GM23338 (cell line): ENCODE measurements at regions not wholly inside any gene's neighbourhood (a gene's known extent, or its start where the extent isn't known, plus 50 kb on each side); places are given as distances from the start of the nearest gene placed in this dataset.

Experiments
- ATAC-seq: fragments of 200-7000 bp; cut with Tn5 transposase; 3 replicates; pipeline ENCODE4 v1.9.1; 2020
- DNase-seq: peaks from one replicate; pipeline ENCODE4 v3.0.0-alpha.2; 2015; ENCODE audit warnings: low spot score
- H2AFZ ChIP-seq: fragments of 200-600 bp; sonication (generic); 2 replicates; pipeline ENCODE4 v1.8.0; 2016; ENCODE audit warnings: antibody characterized with exemption, mild to moderate bottlenecking, moderate library complexity
- H3F3A ChIP-seq: fragments of 200-600 bp; sonication (generic); replicated peaks from 2 replicates; pipeline ENCODE4 v1.8.0; 2017; ENCODE audit warnings: antibody characterized with exemption, mixed run types, low read depth
- H3K27ac ChIP-seq: fragments of 200-600 bp; sonication (generic); 2 replicates; pipeline ENCODE4 v1.6.1; 2016; ENCODE audit warnings: low read depth
- H3K27me3 ChIP-seq: fragments of 200-600 bp; sonication (generic); 2 replicates; pipeline ENCODE4 v1.8.0; 2016; ENCODE audit warnings: mild to moderate bottlenecking, mixed run types, moderate library complexity; ENCODE audit not compliant: insufficient read depth
- H3K36me3 ChIP-seq: fragments of 200-600 bp; sonication (generic); 2 replicates; pipeline ENCODE4 v1.8.0; 2016; ENCODE audit warnings: mild to moderate bottlenecking; ENCODE audit not compliant: insufficient read depth
- H3K4me1 ChIP-seq: fragments of 200-600 bp; sonication (generic); 2 replicates; pipeline ENCODE4 v1.8.0; 2016; ENCODE audit warnings: mild to moderate bottlenecking, moderate library complexity; ENCODE audit not compliant: insufficient read depth
- H3K4me2 ChIP-seq: fragments of 200-600 bp; sonication (generic); 2 replicates; pipeline ENCODE4 v1.7.1; 2017; ENCODE audit warnings: mixed run types
- H3K4me3 ChIP-seq: fragments of 200-600 bp; sonication (generic); 2 replicates; pipeline ENCODE4 v1.6.1; 2016; ENCODE audit warnings: mixed run types
- H3K79me2 ChIP-seq: fragments of 200-600 bp; sonication (generic); replicated peaks from 2 replicates; pipeline ENCODE4 v1.8.0; 2017; ENCODE audit warnings: mild to moderate bottlenecking; ENCODE audit not compliant: insufficient read depth
- H3K9me2 ChIP-seq: fragments of 200-600 bp; sonication (generic); 2 replicates; pipeline ENCODE4 v1.8.0; 2017; ENCODE audit not compliant: insufficient read depth
- H4K20me1 ChIP-seq: fragments of 200-600 bp; sonication (generic); replicated peaks from 2 replicates; pipeline ENCODE4 v1.8.0; 2017; ENCODE audit warnings: mild to moderate bottlenecking; ENCODE audit not compliant: insufficient read depth
- H3K27ac Mint-ChIP-seq: 2 replicates; pipeline ENCODE4 v1.8.0; 2020; ENCODE audit warnings: inconsistent platforms, mild to moderate bottlenecking, moderate library complexity, mixed read lengths
- H3K27me3 Mint-ChIP-seq: 3 replicates; pipeline ENCODE4 v1.8.0; 2022; ENCODE audit warnings: low read depth, mild to moderate bottlenecking, moderate library complexity, mixed read lengths, inconsistent platforms; ENCODE audit not compliant: insufficient read depth, poor library complexity
- H3K36me3 Mint-ChIP-seq: 3 replicates; pipeline ENCODE4 v1.8.0; 2021; ENCODE audit warnings: low read depth, mild to moderate bottlenecking, inconsistent platforms, moderate library complexity, mixed read lengths
- H3K4me1 Mint-ChIP-seq: 3 replicates; pipeline ENCODE4 v1.8.0; 2020; ENCODE audit warnings: mild to moderate bottlenecking, inconsistent platforms, mixed read lengths
- H3K4me3 Mint-ChIP-seq: 3 replicates; pipeline ENCODE4 v1.8.0; 2021; ENCODE audit warnings: moderate library complexity, mild to moderate bottlenecking, inconsistent platforms, mixed read lengths
- H3K9me3 Mint-ChIP-seq: 3 replicates; pipeline ENCODE4 v1.8.0; 2020; ENCODE audit warnings: moderate library complexity, mild to moderate bottlenecking, inconsistent platforms, mixed read lengths
- CREB1 ChIP-seq: fragments of 250-450 bp; sonication (Bioruptor Pico); IDR thresholded peaks from 2 replicates; pipeline ENCODE4 v1.5.0; 2020; ENCODE audit warnings: low read depth, mild to moderate bottlenecking, moderate library complexity
- CTCF ChIP-seq, 2 experiments: fragments of 200-600 bp in 1 of 2; sonication (generic) in 1 of 2; conservative IDR thresholded peaks; 2 replicates each; pipeline versions ENCODE4 v1.5.1 to v1.6.1; 2016 to 2017; ENCODE audit warnings: antibody characterized with exemption in 2 of 2, low read depth in 2 of 2, mild to moderate bottlenecking in 2 of 2, moderate library complexity in 1 of 2
- ETS1 ChIP-seq: IDR thresholded peaks from 2 replicates; pipeline ENCODE4 v1.6.1; 2016; ENCODE audit warnings: antibody characterized with exemption
- EZH2 ChIP-seq: fragments of 200-600 bp; sonication (generic); IDR thresholded peaks from one replicate; pipeline ENCODE4 v1.8.0; 2017; ENCODE audit warnings: antibody characterized with exemption, mild to moderate bottlenecking, low read depth; ENCODE audit not compliant: unreplicated experiment
- EZH2phosphoT487 ChIP-seq: fragments of 200-600 bp; sonication (generic); IDR thresholded peaks from one replicate; pipeline ENCODE4 v1.8.1; 2018; ENCODE audit warnings: antibody characterized with exemption; ENCODE audit not compliant: unreplicated experiment
- JUNB ChIP-seq: IDR thresholded peaks from one replicate; pipeline ENCODE4 v1.6.1; 2016; ENCODE audit warnings: antibody characterized with exemption; ENCODE audit not compliant: unreplicated experiment
- NANOG ChIP-seq: IDR thresholded peaks from 2 replicates; pipeline ENCODE4 v1.6.1; 2016; ENCODE audit warnings: antibody characterized with exemption, borderline replicate concordance
- POLR2AphosphoS5 ChIP-seq: IDR thresholded peaks from 2 replicates; pipeline ENCODE4 v1.6.1; 2016; ENCODE audit warnings: antibody characterized with exemption, low read depth
- REST ChIP-seq: IDR thresholded peaks from one replicate; pipeline ENCODE4 v1.6.1; 2018; ENCODE audit warnings: antibody characterized with exemption; ENCODE audit not compliant: unreplicated experiment
- STAT1 ChIP-seq: IDR thresholded peaks from one replicate; pipeline ENCODE4 v1.6.1; 2016; ENCODE audit warnings: antibody characterized with exemption; ENCODE audit not compliant: unreplicated experiment
- ZNF114 ChIP-seq: fragments of 250-450 bp; sonication (Bioruptor Pico); IDR thresholded peaks from 2 replicates; pipeline ENCODE4 v1.5.0; 2020; ENCODE audit warnings: mild to moderate bottlenecking, moderate library complexity
- ZNF331 ChIP-seq: fragments of 250-450 bp; sonication (Bioruptor Pico); IDR thresholded peaks from 2 replicates; pipeline ENCODE4 v1.5.0; 2020; ENCODE audit warnings: low read depth, mild to moderate bottlenecking, moderate library complexity
- ZNF462 ChIP-seq: fragments of 250-450 bp; sonication (Bioruptor Pico); IDR thresholded peaks from 2 replicates; pipeline ENCODE4 v1.5.0; 2020; ENCODE audit warnings: mild to moderate bottlenecking, moderate library complexity

GRCh38 chr12:31859232-31859977, 99.8 kb upstream of the RESF1 start:
- Histone ChIP-seq H3K4me2 (no peak overlapping the region), H3K36me3 (no peaks in the 10 kb centered on the region), H3K4me1 (no peaks in the 10 kb centered on the region), H3K27me3 (no peaks in the 10 kb centered on the region), H3K9me2 (no peaks in the 10 kb centered on the region), H3K79me2 (no peaks in the 10 kb centered on the region), H4K20me1 (no peaks in the 10 kb centered on the region), H3K4me3 (no peak overlapping the region), H2AFZ (no peak overlapping the region), H3K27ac (no peak overlapping the region), H3F3A (no peaks in the 10 kb centered on the region)
- TF ChIP-seq JUNB (no peak), STAT1 (no peak), CREB1 (CRISPR knock-in tag) (no peak), CTCF (conservative IDR thresholded peaks at IDR 0.05; ENCODE audit: low read depth in 2 of 2) (no peak), ZNF331 (CRISPR knock-in tag) (no peak), REST (no peak), EZH2phosphoT487 (no peak), ZNF114 (CRISPR knock-in tag) (no peak), ZNF462 (no peak), ETS1 (no peak), NANOG (no peak), POLR2AphosphoS5 (no peak), EZH2 (no peak)
- Mint-ChIP-seq H3K27me3 (peaks cover 2% of the 10 kb centered on the region), H3K4me1 (no peaks in the 10 kb centered on the region), H3K4me3 (no peak overlapping the region), H3K27ac (no peak overlapping the region), H3K36me3 (peaks cover 9% of the 10 kb centered on the region; the same call in 2 of the 3 replicates), H3K9me3 (peaks cover 12% of the 10 kb centered on the region; the same call in 2 of the 3 replicates)
- DNase-seq (no peak), ATAC-seq (no peak)
